Testis (tissue), 2 donors: ENCODE measurements at regions not wholly inside any gene's neighbourhood (a gene's known extent, or its start where the extent isn't known, plus 50 kb on each side); places are given as distances from the start of the nearest gene placed in this dataset.

Source experiments
- POLR2A ChIP-seq: fragments of 450-650 bp; IDR thresholded peaks from one replicate; pipeline ENCODE4 v1.6.1; 2017; ENCODE audit warnings: antibody characterized with exemption, mild to moderate bottlenecking, moderate library complexity
- TF ChIP-seq, protein P1 (sequence below), 3 experiments: fragments of 450-650 bp in 2 of 3; fragments of 200-600 bp in 1 of 3; sonication (generic) in 1 of 3; IDR thresholded peaks; one replicate each; pipeline ENCODE4 v1.5.1; 2016 to 2019; ENCODE audit warnings: antibody characterized with exemption in 3 of 3, mild to moderate bottlenecking in 2 of 3, moderate library complexity in 1 of 3

DNA sequence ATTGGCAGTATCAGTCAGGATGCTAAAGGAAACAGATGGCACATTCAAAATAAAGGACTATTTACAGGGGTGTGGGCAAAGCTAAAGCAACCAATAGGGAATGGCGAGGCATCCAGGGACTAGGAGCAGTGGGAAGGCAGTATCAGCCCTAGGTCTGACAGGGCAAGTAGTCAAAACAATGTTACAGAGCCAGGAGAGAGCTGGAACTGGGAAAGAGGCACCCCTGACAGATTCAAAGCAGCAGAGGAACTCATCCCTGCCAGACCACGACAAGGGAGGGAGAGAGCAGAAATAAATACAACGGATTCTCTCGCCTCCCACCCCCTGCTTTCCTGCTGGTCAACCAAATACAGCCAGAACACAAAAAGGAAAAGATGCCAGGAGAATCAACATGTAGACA, 371.5 kb downstream of the NR2F1-AS1 start:
- TF ChIP-seq, protein P1, sequence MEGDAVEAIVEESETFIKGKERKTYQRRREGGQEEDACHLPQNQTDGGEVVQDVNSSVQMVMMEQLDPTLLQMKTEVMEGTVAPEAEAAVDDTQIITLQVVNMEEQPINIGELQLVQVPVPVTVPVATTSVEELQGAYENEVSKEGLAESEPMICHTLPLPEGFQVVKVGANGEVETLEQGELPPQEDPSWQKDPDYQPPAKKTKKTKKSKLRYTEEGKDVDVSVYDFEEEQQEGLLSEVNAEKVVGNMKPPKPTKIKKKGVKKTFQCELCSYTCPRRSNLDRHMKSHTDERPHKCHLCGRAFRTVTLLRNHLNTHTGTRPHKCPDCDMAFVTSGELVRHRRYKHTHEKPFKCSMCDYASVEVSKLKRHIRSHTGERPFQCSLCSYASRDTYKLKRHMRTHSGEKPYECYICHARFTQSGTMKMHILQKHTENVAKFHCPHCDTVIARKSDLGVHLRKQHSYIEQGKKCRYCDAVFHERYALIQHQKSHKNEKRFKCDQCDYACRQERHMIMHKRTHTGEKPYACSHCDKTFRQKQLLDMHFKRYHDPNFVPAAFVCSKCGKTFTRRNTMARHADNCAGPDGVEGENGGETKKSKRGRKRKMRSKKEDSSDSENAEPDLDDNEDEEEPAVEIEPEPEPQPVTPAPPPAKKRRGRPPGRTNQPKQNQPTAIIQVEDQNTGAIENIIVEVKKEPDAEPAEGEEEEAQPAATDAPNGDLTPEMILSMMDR (IDR thresholded peaks at IDR 0.05): no peak
- TF ChIP-seq POLR2A: no peak
